A673 (cell line): ENCODE measurements at regions not wholly inside any gene's neighbourhood (a gene's known extent, or its start where the extent isn't known, plus 50 kb on each side); places are given as distances from the start of the nearest gene placed in this dataset.

Experiments
- BruUV-seq: library from RNA; stranded (reverse); fragments of 400-500 nt; replicated peaks from 2 replicates; lab custom pipeline; 2021; lab: Mats Ljungman, UMichigan
- CTCF ChIA-PET: fragments of 300-600 bp; sonication (Branson Sonifier 250); formaldehyde crosslinking; loops from one replicate; lab custom pipeline; 2022; ENCODE audit warnings: antibody characterized with exemption; lab: Charles Lee
- POLR2A ChIA-PET: fragments of 300-600 bp; sonication (Branson Sonifier 250); formaldehyde crosslinking; loops from one replicate; lab custom pipeline; 2022; ENCODE audit warnings: antibody characterized with exemption; ENCODE audit not compliant: low non-redundant PET; lab: Charles Lee
- DNase-seq: peaks from one replicate; pipeline ENCODE4 v3.0.0-alpha.2; 2015; ENCODE audit warnings: low spot score
- H3K27ac ChIP-seq: fragments of 200-600 bp; sonication (generic); 2 replicates; pipeline ENCODE4 v1.5.1; 2016; ENCODE audit warnings: mixed run types, low read depth, mild to moderate bottlenecking, mixed read lengths, antibody characterized with exemption, low read length; ENCODE audit not compliant: poor library complexity, severe bottlenecking
- H3K27me3 ChIP-seq: fragments of 200-600 bp; sonication (generic); replicated peaks from 2 replicates; pipeline ENCODE4 v1.6.1; 2017; ENCODE audit warnings: mixed run types, low read depth, mild to moderate bottlenecking, mixed read lengths, antibody characterized with exemption, low read length; ENCODE audit not compliant: insufficient read depth, poor library complexity
- H3K36me3 ChIP-seq: fragments of 200-600 bp; sonication (generic); 2 replicates; pipeline ENCODE4 v1.6.1; 2016; ENCODE audit warnings: mixed run types, mild to moderate bottlenecking, mixed read lengths, antibody characterized with exemption, low read length; ENCODE audit not compliant: insufficient read depth, poor library complexity, severe bottlenecking
- H3K4me1 ChIP-seq: fragments of 200-600 bp; sonication (generic); 2 replicates; pipeline ENCODE4 v1.6.1; 2017; ENCODE audit warnings: mixed run types, mild to moderate bottlenecking, mixed read lengths, antibody characterized with exemption, low read length; ENCODE audit not compliant: insufficient read depth, poor library complexity, severe bottlenecking
- H3K4me3 ChIP-seq: fragments of 200-600 bp; sonication (generic); 2 replicates; pipeline ENCODE4 v1.5.1; 2016; ENCODE audit warnings: low read depth, mixed run types, mild to moderate bottlenecking, mixed read lengths, low read length; ENCODE audit not compliant: poor library complexity, severe bottlenecking
- H3K9me3 ChIP-seq: fragments of 200-600 bp; sonication (generic); 2 replicates; pipeline ENCODE4 v1.6.1; 2016; ENCODE audit warnings: mixed run types, low read depth, mild to moderate bottlenecking, mixed read lengths, antibody characterized with exemption, low read length; ENCODE audit not compliant: poor library complexity, severe bottlenecking
- CTCF ChIP-seq: fragments of 300-800, 200-600 bp; sonication (generic); conservative IDR thresholded peaks from 2 replicates; pipeline ENCODE4 v1.5.1; 2017; ENCODE audit warnings: low read depth, mild to moderate bottlenecking, antibody characterized with exemption, low read length, moderate library complexity, mixed read lengths
- EZH2 ChIP-seq: fragments of 200-600 bp; sonication (generic); IDR thresholded peaks from 2 replicates; pipeline ENCODE4 v1.6.1; 2017; ENCODE audit warnings: borderline replicate concordance, low read depth, mild to moderate bottlenecking, mixed read lengths, antibody characterized with exemption, low read length; ENCODE audit not compliant: poor library complexity, severe bottlenecking
- intact Hi-C: fragments of 100-400 bp; cut with micrococcal nuclease; formaldehyde crosslinking; loops from one replicate; pipeline ENCODE4 v1.10.0; 2022; ENCODE audit not compliant: unreplicated experiment

DNA sequence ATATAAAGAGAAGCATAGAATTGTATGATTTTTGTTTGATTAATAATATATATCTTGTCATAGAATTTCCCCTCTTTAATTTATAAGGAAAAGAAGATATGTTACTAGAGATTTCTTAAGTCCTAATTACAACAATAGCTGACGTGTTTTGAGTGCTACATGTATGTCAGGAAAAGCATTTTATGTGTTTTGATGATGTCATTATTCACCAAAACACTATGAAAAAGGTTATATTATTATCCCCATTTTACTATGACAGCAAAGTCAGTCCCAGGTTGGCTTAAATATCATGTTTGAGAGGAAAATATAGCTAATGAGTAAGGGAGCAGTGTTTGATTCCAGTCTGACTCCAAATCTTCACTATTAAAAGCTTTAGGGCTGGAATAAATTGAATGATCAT, 428.4 kb upstream of the GOLIM4 start:
- intact Hi-C loops = no loop called here
- ChIA-PET CTCF (no interaction called here), POLR2A (no interaction called here)
- H3K27me3 ChIP-seq = no peaks in the 10 kb centered on the region
- TF ChIP-seq EZH2 (no peak), CTCF (no peak)
- H3K27ac ChIP-seq = no peak overlapping the region
- H3K4me3 ChIP-seq = no peak overlapping the region
- H3K4me1 ChIP-seq = no peaks in the 10 kb centered on the region
- no peaks in the 10 kb centered on the region for H3K36me3 ChIP-seq
- BruUV-seq = no TSS peak
- H3K9me3 ChIP-seq = no peaks in the 10 kb centered on the region
- DNase-seq = no peak

- DNase-seq = no peak
- TF ChIP-seq CTCF = no peak
- no TSS peak for BruUV-seq
- CTCF ChIA-PET = no interaction called here
- H3K27me3 ChIP-seq = peaks cover 16% of the 10 kb centered on the region
- no peaks in the 10 kb centered on the region for H3K9me3 ChIP-seq
- intact Hi-C loops = loop anchor here (10.0 kb wide), 1 partner anchor 473 kb away; no protein-coding TSS in a partner anchor
- no peak overlapping the region for H3K4me3 ChIP-seq
- no peaks in the 10 kb centered on the region for H3K36me3 ChIP-seq
- POLR2A ChIA-PET = interaction anchor here (0.6 kb wide), 1 partner anchor 258 kb away, joined by 3 read pairs; no protein-coding TSS in a partner anchor
- H3K27ac ChIP-seq = no peak overlapping the region
- no peaks in the 10 kb centered on the region for H3K4me1 ChIP-seq
Measured at GRCh38 chr3:168517249-168518071, 421.7 kb upstream of the GOLIM4 start.

GRCh38 chr3:168514252-168514651, 418.5 kb upstream of the GOLIM4 start:
- POLR2A ChIA-PET = no interaction called here
- CTCF ChIA-PET = no interaction called here
- H3K27ac ChIP-seq = no peak overlapping the region

More at GRCh38 chr3:168514252-168514651, 418.5 kb upstream of the GOLIM4 start:
- no TSS peak for BruUV-seq
- TF ChIP-seq CTCF (no peak), EZH2 (no peak)
- no peaks in the 10 kb centered on the region for H3K9me3 ChIP-seq
- peaks cover 18% of the 10 kb centered on the region for H3K27me3 ChIP-seq
- H3K36me3 ChIP-seq = no peaks in the 10 kb centered on the region
- no peaks in the 10 kb centered on the region for H3K4me1 ChIP-seq
- intact Hi-C loops = loop anchor here (10.0 kb wide), 1 partner anchor 469 kb away; no protein-coding TSS in a partner anchor
- no peak for DNase-seq
- no peak overlapping the region for H3K4me3 ChIP-seq
